GM12872 (cell line): ENCODE measurements at regions not wholly inside any gene's neighbourhood (a gene's known extent, or its start where the extent isn't known, plus 50 kb on each side); places are given as distances from the start of the nearest gene placed in this dataset.

Source experiments
- TF ChIP-seq, protein P1 (sequence below): IDR thresholded peaks from 3 replicates; pipeline ENCODE4 v1.5.1; 2011; ENCODE audit warnings: low read depth, mild to moderate bottlenecking, low read length, moderate library complexity; ENCODE audit not compliant: insufficient read depth

DNA sequence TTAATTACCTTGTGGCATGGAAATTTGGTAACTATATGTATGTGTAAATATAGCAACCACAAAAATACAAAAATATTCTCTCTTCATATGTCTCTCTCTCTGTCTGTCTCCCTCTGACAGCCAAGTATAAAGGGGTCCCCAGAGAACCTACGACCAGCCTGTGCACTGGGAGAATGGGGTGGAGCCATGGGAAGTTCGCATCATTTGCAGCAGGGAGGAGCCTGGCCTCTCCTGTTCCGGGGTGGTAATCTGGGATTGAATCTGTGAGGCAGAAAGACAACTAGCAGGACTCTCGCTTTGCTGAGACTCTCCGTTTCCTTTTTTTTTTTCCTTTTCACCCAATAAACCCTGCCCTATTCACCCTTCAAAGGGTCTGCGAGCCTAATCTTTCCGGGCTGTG is 1109.1 kb downstream of the HACE1 start:
- TF ChIP-seq, protein P1, sequence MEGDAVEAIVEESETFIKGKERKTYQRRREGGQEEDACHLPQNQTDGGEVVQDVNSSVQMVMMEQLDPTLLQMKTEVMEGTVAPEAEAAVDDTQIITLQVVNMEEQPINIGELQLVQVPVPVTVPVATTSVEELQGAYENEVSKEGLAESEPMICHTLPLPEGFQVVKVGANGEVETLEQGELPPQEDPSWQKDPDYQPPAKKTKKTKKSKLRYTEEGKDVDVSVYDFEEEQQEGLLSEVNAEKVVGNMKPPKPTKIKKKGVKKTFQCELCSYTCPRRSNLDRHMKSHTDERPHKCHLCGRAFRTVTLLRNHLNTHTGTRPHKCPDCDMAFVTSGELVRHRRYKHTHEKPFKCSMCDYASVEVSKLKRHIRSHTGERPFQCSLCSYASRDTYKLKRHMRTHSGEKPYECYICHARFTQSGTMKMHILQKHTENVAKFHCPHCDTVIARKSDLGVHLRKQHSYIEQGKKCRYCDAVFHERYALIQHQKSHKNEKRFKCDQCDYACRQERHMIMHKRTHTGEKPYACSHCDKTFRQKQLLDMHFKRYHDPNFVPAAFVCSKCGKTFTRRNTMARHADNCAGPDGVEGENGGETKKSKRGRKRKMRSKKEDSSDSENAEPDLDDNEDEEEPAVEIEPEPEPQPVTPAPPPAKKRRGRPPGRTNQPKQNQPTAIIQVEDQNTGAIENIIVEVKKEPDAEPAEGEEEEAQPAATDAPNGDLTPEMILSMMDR: no peak

DNA sequence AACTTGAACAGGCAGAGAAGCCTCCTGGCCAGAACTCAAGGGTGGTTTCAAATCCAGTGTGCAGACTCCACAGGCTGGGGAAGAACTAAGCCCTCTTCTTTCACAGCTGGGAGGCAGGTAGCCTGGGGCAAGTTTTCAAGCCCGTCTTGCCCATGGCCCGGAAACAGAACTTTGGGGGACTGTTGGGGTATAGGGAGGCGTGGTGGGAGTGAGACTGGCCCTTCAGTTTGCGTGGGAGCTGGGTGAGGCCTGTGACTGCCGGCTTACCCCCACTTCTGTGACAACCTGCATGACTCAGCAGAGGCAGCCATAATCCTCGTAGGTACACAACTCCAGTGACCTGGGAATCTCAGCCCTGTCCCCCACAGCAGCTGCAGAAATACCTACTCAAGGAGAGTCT is 1125.7 kb downstream of the HACE1 start:
- TF ChIP-seq, protein P1: no peak

DNA sequence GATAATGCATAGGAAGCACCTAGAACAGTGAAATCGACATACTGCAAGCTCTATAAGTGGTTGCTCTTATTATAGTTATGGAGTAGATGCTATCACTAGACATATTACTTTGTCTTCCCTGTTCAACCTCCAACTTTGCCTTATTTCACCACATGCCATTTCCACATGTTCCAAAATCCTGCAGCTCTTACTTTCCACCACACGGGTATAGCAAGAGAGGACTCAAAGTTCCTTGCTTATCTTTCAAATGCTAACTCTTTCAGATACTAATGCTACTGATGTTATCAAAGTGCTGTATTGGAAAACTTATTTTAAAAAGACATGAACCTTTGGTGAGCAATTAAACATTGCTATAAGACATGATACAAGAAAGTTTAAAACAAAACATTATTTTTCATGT is 1130.1 kb downstream of the HACE1 start:
- TF ChIP-seq, protein P1: no peak

DNA sequence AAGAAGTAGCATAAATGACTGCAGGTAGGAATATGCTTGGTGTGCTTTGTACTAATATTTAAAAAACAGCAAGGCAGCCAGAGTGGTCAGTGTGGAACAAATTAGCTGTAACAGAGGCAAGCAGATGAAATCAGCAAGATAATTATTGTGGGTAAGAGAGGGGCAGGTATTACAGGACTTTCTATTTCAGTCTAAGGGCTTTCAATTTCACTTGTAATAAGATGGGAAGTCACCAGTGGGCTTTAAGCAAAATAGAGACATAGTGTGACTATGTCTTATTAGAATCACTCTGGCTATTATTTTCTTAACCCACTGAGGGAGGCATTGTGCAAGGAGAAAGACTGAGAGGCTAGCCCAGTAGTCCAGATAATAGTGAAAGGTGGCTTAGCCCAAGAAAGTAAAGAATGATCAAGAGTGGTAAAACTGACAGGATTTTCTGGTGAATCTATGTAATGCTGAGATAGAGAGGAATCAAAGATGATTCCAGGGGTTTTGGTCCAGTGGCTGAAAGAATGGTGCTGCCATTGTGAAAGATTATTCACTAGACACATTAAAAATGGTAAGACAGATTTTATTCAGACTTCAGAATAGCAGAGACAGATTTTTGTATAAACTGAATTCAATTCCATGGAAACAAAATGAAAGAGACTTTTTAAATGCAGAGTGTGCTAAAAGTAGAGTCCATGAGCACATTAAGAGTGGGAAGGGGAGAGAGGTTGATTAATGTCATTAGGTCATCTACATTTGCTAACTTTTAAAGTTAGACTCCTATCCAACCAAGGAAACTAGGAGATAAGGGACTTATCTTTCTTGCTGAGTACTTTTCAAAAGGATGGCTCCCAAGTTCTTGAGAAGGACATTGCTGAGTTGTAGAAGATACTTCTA is 1136.0 kb downstream of the HACE1 start:
- TF ChIP-seq, protein P1: no peak

DNA sequence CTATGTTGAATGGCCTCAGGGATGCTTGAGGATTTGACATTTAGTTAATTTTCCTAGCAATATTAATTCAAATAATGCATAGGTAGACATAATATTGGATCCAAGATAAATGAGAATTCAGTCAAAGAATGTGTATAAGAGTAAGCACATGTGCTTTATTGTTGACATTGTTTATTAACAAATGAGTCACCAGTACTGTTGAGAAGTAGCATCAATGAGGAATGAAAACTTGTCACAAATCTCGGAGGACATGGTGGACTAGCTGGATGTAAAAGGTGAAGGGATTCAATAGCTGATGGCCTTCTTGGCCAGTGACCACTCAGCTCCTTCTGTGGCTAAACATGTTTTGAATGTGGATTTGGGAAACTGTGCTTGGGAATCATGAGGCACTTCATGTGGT is 1137.0 kb downstream of the HACE1 start:
- TF ChIP-seq, protein P1: no peak

DNA sequence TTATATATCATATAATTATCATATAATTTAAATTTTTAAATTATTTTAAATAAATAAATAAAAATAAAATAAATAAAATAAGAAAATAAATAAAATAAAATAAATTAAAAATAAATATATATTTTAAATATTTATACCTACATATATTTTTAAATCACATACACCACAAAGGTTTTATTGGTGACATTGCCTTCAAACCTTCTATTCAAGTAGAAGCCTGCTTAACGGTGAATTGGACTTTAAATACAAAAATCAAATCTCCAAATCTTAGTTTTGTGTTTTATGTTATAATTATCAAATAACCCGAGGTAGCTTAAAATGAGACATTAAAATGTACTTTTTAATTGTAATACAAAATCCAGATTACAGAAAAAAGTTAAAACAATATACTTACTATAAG is 1137.8 kb downstream of the HACE1 start:
- TF ChIP-seq, protein P1: no peak

DNA sequence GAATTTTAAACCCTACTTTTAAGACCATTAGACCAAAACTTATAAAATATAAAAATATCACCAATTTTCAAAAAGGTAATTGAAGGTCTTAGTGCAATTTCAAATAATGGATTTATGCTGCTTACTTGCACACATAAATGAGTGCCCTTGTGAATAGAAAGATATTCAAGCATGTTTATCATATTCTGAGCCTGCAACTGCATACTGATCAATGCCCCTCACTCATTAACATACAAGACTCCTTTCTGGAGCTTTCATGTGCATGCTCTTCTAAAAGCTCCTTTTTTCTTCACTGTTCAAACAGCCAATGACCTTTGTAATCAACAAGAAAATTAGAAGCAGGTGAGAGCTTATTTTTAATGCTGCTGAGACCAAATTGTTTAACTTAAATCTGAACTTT is 1139.3 kb downstream of the HACE1 start:
- TF ChIP-seq, protein P1: no peak
